OCI-LY3 (cell line): ENCODE measurements at regions not wholly inside any gene's neighbourhood (a gene's known extent, or its start where the extent isn't known, plus 50 kb on each side); places are given as distances from the start of the nearest gene placed in this dataset.

ENCODE experiments used
- CTCF ChIP-seq: fragments of 200-600, 300-600 bp; sonication (generic); IDR thresholded peaks from 2 replicates; pipeline ENCODE4 v1.5.1; 2014; ENCODE audit warnings: antibody characterized with exemption, low read length, low read depth
- EZH2phosphoT487 ChIP-seq: fragments of 200-600 bp; shearing (Covaris generic); IDR thresholded peaks from 2 replicates; pipeline ENCODE4 v1.6.1; 2018; ENCODE audit warnings: antibody characterized with exemption, mixed run types, low read depth

GRCh38 chr2:52194342-52194741 is 1162.4 kb upstream of the NRXN1 start:
- TF ChIP-seq CTCF = no peak
- TF ChIP-seq EZH2phosphoT487 = no peak
